ENCODE measurements at regions not wholly inside any gene's neighbourhood (a gene's known extent, or its start where the extent isn't known, plus 50 kb on each side); places are given as distances from the start of the nearest gene placed in this dataset.

DNA sequence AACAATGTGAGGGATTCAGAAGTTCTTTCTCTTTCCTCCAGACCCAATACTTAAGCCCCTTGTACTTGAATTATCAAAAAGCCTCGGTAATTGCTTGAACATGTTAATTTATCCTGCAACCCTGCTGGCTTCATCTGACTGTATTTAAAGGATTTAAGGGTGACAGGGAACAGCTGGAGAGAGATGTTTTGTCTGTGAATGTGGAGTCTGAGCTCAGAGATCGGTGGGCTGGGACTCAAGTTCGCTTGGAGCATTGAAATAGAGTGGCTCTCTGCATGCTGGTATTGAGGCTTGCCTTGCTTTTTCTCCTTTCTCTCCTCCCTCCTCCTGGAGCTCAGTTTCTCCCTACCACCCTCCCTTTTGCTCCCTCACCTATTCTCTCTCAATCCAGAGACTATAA is 73.6 kb downstream of the BOD1L2 start:
- no peak for DNase-seq (ENCODE audit: low read depth)
- no peak overlapping the region for H3K4me3 ChIP-seq (ENCODE audit: control insufficient read depth, low read depth, low read length)
- TF ChIP-seq, protein P1, sequence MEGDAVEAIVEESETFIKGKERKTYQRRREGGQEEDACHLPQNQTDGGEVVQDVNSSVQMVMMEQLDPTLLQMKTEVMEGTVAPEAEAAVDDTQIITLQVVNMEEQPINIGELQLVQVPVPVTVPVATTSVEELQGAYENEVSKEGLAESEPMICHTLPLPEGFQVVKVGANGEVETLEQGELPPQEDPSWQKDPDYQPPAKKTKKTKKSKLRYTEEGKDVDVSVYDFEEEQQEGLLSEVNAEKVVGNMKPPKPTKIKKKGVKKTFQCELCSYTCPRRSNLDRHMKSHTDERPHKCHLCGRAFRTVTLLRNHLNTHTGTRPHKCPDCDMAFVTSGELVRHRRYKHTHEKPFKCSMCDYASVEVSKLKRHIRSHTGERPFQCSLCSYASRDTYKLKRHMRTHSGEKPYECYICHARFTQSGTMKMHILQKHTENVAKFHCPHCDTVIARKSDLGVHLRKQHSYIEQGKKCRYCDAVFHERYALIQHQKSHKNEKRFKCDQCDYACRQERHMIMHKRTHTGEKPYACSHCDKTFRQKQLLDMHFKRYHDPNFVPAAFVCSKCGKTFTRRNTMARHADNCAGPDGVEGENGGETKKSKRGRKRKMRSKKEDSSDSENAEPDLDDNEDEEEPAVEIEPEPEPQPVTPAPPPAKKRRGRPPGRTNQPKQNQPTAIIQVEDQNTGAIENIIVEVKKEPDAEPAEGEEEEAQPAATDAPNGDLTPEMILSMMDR (conservative IDR thresholded peaks at IDR 0.05; ENCODE audit: control insufficient read depth, insufficient read depth, low read depth, low read length) = no peak

DNA sequence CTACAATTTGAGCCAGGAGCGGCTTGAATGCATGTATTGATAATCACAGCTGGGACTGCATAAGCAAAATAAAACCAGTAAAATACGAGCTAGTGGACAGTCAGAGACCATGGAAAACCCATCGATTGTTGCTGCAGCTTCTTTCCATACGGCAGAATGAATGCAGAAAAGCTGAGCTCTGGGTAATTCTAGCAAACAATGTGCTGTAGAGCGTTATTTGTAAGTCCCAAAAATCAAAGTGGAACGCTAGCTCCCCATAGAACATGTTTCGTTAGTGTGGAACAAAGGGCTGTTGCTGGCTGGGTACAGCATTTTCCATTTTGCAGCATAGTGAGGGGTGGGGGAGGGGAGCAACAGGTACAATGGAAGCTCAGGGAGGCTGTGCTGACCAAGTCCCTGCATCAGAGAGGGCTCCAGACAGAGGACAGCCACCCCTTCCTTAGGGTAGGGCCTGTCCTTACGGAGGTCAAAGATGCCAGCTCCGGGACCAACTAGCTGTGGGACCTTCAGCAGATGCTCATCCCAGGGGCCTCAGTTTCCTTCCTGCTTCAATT is 74.1 kb downstream of the BOD1L2 start:
- TF ChIP-seq, protein P1 (conservative IDR thresholded peaks at IDR 0.05; ENCODE audit: control insufficient read depth, insufficient read depth, low read depth, low read length) = no peak
- no peak overlapping the region for H3K4me3 ChIP-seq (ENCODE audit: control insufficient read depth, low read depth, low read length)
- DNase-seq (ENCODE audit: low read depth) = no peak

DNA sequence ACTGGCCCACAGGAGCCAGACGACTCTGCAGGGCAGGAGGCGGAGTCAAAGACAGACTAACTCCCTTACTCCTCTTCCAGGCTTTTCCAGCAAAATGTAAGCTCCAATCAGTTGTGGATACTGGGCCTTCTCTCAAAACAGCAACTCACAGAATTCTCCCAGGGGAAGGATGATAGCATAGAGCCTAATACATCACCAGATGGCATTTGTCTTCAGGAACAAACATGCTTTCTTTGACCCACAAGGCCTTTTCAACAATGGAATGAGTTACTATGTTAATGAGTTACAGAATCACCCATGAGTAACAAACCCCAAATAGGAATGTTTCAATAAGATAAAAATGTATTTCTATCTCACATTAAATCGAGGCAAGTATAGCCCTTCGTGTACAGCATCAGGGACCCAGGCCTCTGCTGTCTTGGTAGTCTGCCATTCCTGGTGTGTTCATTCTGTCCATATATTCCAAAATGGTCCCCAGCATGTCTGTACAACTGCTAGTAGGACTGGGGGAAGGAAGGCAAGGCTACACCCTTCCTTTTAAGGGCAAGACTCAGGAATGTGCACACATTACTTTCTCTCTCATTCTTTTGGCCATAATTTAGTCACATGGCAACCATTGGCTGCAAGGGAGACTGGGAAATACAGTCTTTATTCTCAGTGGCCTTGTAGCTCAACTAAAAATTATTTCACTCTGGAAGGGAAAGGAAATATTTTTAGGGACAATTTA is 76.4 kb downstream of the BOD1L2 start:
- no peak for DNase-seq (ENCODE audit: low read depth)
- TF ChIP-seq, protein P1 (conservative IDR thresholded peaks at IDR 0.05; ENCODE audit: control insufficient read depth, insufficient read depth, low read depth, low read length) = no peak
- no peak overlapping the region for H3K4me3 ChIP-seq (ENCODE audit: control insufficient read depth, low read depth, low read length)

DNA sequence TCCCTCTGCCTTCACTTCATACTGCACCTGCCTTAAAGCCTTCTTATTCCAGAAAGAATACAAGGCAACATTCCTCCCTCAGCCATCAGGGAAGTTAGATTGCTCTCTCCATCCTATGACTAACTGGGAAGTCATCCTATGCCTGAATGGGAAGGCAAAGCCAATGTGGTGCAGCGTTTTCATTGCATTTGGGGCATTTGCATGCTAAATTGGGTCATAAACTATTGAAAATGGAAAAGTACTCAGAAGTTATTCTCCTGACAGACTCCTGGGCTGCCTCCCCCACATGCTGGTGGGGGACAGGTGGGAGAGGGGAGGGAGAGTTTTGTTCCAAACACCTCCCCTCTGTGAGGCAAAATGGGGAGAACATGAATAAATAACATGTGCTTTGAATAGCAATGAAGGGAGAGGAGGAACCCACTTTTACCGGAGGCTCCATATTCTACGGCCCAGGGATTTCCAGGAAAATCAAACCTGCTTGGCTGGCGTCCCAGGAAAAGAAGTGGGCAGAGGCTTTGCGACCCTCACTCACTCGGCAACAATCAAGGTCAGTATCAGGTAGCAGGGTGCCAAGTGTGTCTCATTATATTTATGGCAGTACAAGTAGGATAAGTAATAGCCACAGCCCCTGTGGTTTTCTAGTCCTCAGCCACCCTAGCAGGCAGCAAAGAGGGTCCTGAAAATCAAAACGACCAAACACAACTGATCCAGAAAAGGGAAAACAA is 84.1 kb downstream of the BOD1L2 start:
- DNase-seq (ENCODE audit: low read depth) = no peak
- TF ChIP-seq, protein P1 (conservative IDR thresholded peaks at IDR 0.05; ENCODE audit: control insufficient read depth, insufficient read depth, low read depth, low read length) = no peak
- H3K4me3 ChIP-seq (ENCODE audit: control insufficient read depth, low read depth, low read length) = no peak overlapping the region

DNA sequence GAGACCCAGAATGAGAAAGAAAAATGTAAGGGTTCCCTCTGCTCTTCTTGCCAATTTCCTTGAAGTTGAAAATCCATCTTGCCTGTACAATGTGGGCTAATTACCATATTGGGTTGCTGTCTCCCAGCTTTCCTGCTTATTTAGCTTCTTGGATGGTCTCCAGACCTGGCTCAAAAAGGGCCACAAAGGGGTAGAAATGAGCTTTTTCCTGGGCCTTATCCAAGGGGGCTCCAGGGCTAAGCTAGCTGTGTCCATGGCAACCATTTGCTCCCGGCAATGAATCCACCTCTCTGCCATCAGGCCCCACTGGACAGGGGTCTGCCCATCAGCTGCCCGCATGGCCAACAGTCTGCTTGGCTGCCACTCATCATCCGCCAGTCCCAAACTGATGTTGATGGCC is 85.0 kb downstream of the BOD1L2 start:
- H3K4me3 ChIP-seq (ENCODE audit: control insufficient read depth, low read depth, low read length) = no peak overlapping the region
- TF ChIP-seq, protein P1 (conservative IDR thresholded peaks at IDR 0.05; ENCODE audit: control insufficient read depth, insufficient read depth, low read depth, low read length) = no peak
- no peak for DNase-seq (ENCODE audit: low read depth)

DNA sequence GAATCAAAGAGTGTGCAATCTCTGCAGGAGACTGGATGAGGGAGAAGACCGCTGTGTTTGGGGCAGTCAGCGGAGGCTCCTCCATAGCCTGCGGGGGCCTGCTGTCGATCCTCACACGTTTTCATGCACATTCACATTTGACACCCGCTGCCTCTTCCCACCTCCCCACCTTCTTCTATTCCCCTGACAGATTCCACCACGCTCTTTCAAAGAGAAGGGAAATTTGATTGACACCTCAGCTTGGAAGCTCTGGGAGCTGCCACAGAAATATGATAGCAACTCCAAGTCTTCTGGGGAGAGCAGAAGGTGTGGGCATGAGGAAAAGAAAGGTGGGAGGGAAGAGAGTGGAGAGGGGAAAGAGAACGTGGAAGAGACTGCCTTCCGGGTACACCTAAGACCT is 87.5 kb downstream of the BOD1L2 start:
- TF ChIP-seq, protein P1 (conservative IDR thresholded peaks at IDR 0.05; ENCODE audit: control insufficient read depth, insufficient read depth, low read depth, low read length) = no peak
- no peak overlapping the region for H3K4me3 ChIP-seq (ENCODE audit: control insufficient read depth, low read depth, low read length)
- no peak for DNase-seq (ENCODE audit: low read depth)

All from fibroblast of mammary gland (primary cell).